Coronary artery (tissue), 2 donors: ENCODE measurements at regions not wholly inside any gene's neighbourhood (a gene's known extent, or its start where the extent isn't known, plus 50 kb on each side); places are given as distances from the start of the nearest gene placed in this dataset.

Experiments
- DNase-seq: peaks from one replicate; pipeline ENCODE4 v3.0.0-alpha.2; 2017; ENCODE audit warnings: low spot score
- H3K27ac ChIP-seq, 2 donors: fragments of 200-600 bp; sonication (generic); one replicate each; pipeline ENCODE4 v1.5.1; 2016 to 2019
- H3K4me3 ChIP-seq: fragments of 200-600 bp; sonication (generic); 2 replicates; pipeline ENCODE4 v1.5.1; 2016; ENCODE audit warnings: mild to moderate bottlenecking, moderate library complexity
- CTCF ChIP-seq: fragments of 200-600 bp; sonication (generic); IDR thresholded peaks from one replicate; pipeline ENCODE4 v1.5.1; 2019; ENCODE audit warnings: antibody characterized with exemption

- H3K4me3 ChIP-seq, result no peak overlapping the region
- DNase-seq, result no peak
- H3K27ac ChIP-seq, result no peak overlapping the region
- no peak for TF ChIP-seq CTCF
Observed at GRCh38 chr15:98144388-98144787, 183.9 kb downstream of the ARRDC4 start.

- no peak overlapping the region for H3K4me3 ChIP-seq
- no peak for TF ChIP-seq CTCF
- H3K27ac ChIP-seq, result no peak overlapping the region
- no peak for DNase-seq
Observed at GRCh38 chr15:98146031-98146820, 185.7 kb downstream of the ARRDC4 start.

- no peak overlapping the region for H3K27ac ChIP-seq
- no peak for DNase-seq
- no peak for TF ChIP-seq CTCF
- H3K4me3 ChIP-seq, result no peak overlapping the region
Observed at GRCh38 chr15:98147415-98147814, 186.9 kb downstream of the ARRDC4 start.

- TF ChIP-seq CTCF, result no peak
- no peak for DNase-seq
- Histone ChIP-seq H3K27ac (no peak overlapping the region), H3K4me3 (no peak overlapping the region)
Observed at GRCh38 chr15:98150084-98150483, 189.6 kb downstream of the ARRDC4 start.

GRCh38 chr15:98150536-98150935 lies 190.0 kb downstream of the ARRDC4 start:
- DNase-seq, result no peak
- no peak overlapping the region for H3K4me3 ChIP-seq
- H3K27ac ChIP-seq, result no peak overlapping the region
- TF ChIP-seq CTCF, result no peak

- no peak overlapping the region for H3K27ac ChIP-seq
- no peak for TF ChIP-seq CTCF
- DNase-seq, result no peak
- no peak overlapping the region for H3K4me3 ChIP-seq
Observed at GRCh38 chr15:98151096-98151495, 190.6 kb downstream of the ARRDC4 start.

GRCh38 chr15:98152156-98152555 lies 191.7 kb downstream of the ARRDC4 start:
- no peak overlapping the region for H3K4me3 ChIP-seq
- H3K27ac ChIP-seq, result no peak overlapping the region
- TF ChIP-seq CTCF, result no peak
- DNase-seq, result no peak
